ENCODE measurements at regions not wholly inside any gene's neighbourhood (a gene's known extent, or its start where the extent isn't known, plus 50 kb on each side); places are given as distances from the start of the nearest gene placed in this dataset.
"Not testable (repeated sequence)": the region's sequence is repeated elsewhere in the genome, so short reads cannot be mapped to it uniquely, and the experiment has no call there.

GRCh38 chr12:9543341-9543740, 64.4 kb downstream of the KLRB1 start:
- intact Hi-C loops (cut with DNase I, micrococcal nuclease); H3K9me3 Mint-ChIP-seq; H3K4me3 ChIP-seq (ENCODE audit: low read length); DNase-seq; H3K4me1 Mint-ChIP-seq (ENCODE audit: low read depth); ATAC-seq (ENCODE audit: poor library complexity); H3K27ac ChIP-seq (ENCODE audit: low read depth in 1 of 2, low read length in 2 of 2); H3K27ac Mint-ChIP-seq; H3K36me3 Mint-ChIP-seq (ENCODE audit: low read depth); H3K27me3 Mint-ChIP-seq; H3K4me1 ChIP-seq (ENCODE audit: insufficient read depth, low read length); H3K9me3 ChIP-seq (ENCODE audit: control insufficient read depth in 1 of 2, insufficient read depth in 1 of 2, low read length in 2 of 2); CTCF ChIA-PET; H3K27me3 ChIP-seq (ENCODE audit: control insufficient read depth in 1 of 2, insufficient read depth in 2 of 2, low read length in 2 of 2); H3K4me3 Mint-ChIP-seq; H3K36me3 ChIP-seq (ENCODE audit: insufficient read depth, low read length); POLR2A ChIA-PET: not testable (repeated sequence)

- CTCF ChIA-PET; H3K9me3 Mint-ChIP-seq; ATAC-seq (ENCODE audit: poor library complexity); H3K27ac Mint-ChIP-seq; H3K27me3 Mint-ChIP-seq; intact Hi-C loops (cut with DNase I, micrococcal nuclease); DNase-seq; H3K27me3 ChIP-seq (ENCODE audit: control insufficient read depth in 1 of 2, insufficient read depth in 2 of 2, low read length in 2 of 2); H3K4me1 ChIP-seq (ENCODE audit: insufficient read depth, low read length); H3K36me3 ChIP-seq (ENCODE audit: insufficient read depth, low read length); H3K36me3 Mint-ChIP-seq (ENCODE audit: low read depth); H3K27ac ChIP-seq (ENCODE audit: low read depth in 1 of 2, low read length in 2 of 2); H3K4me3 Mint-ChIP-seq; POLR2A ChIA-PET; H3K9me3 ChIP-seq (ENCODE audit: control insufficient read depth in 1 of 2, insufficient read depth in 1 of 2, low read length in 2 of 2); H3K4me3 ChIP-seq (ENCODE audit: low read length); H3K4me1 Mint-ChIP-seq (ENCODE audit: low read depth): not testable (repeated sequence)
Measured at GRCh38 chr12:9542827-9543226, 64.9 kb downstream of the KLRB1 start.

- H3K9me3 Mint-ChIP-seq; H3K36me3 Mint-ChIP-seq (ENCODE audit: low read depth); H3K27me3 ChIP-seq (ENCODE audit: control insufficient read depth in 1 of 2, insufficient read depth in 2 of 2, low read length in 2 of 2); H3K36me3 ChIP-seq (ENCODE audit: insufficient read depth, low read length); CTCF ChIA-PET; H3K4me1 ChIP-seq (ENCODE audit: insufficient read depth, low read length); DNase-seq; POLR2A ChIA-PET; H3K4me3 ChIP-seq (ENCODE audit: low read length); H3K4me3 Mint-ChIP-seq; H3K27me3 Mint-ChIP-seq; H3K9me3 ChIP-seq (ENCODE audit: control insufficient read depth in 1 of 2, insufficient read depth in 1 of 2, low read length in 2 of 2); intact Hi-C loops (cut with DNase I, micrococcal nuclease); ATAC-seq (ENCODE audit: poor library complexity); H3K27ac ChIP-seq (ENCODE audit: low read depth in 1 of 2, low read length in 2 of 2); H3K4me1 Mint-ChIP-seq (ENCODE audit: low read depth); H3K27ac Mint-ChIP-seq: not testable (repeated sequence)
Measured at GRCh38 chr12:9515925-9516324, 91.8 kb downstream of the KLRB1 start.

GRCh38 chr12:9512695-9513094, 95.0 kb downstream of the KLRB1 start:
- H3K4me1 Mint-ChIP-seq (ENCODE audit: low read depth), result peaks cover 12% of the 10 kb centered on the region
- H3K27me3 Mint-ChIP-seq; H3K4me1 ChIP-seq (ENCODE audit: insufficient read depth, low read length); H3K27ac ChIP-seq (ENCODE audit: low read depth in 1 of 2, low read length in 2 of 2); intact Hi-C loops (cut with DNase I, micrococcal nuclease); ATAC-seq (ENCODE audit: poor library complexity); H3K9me3 Mint-ChIP-seq; H3K9me3 ChIP-seq (ENCODE audit: control insufficient read depth in 1 of 2, insufficient read depth in 1 of 2, low read length in 2 of 2); H3K27ac Mint-ChIP-seq; H3K4me3 ChIP-seq (ENCODE audit: low read length); H3K36me3 Mint-ChIP-seq (ENCODE audit: low read depth); CTCF ChIA-PET; H3K4me3 Mint-ChIP-seq; H3K36me3 ChIP-seq (ENCODE audit: insufficient read depth, low read length); POLR2A ChIA-PET; H3K27me3 ChIP-seq (ENCODE audit: control insufficient read depth in 1 of 2, insufficient read depth in 2 of 2, low read length in 2 of 2); DNase-seq: not testable (repeated sequence)

GRCh38 chr12:9510392-9511011, 97.2 kb downstream of the KLRB1 start:
- H3K36me3 Mint-ChIP-seq (ENCODE audit: low read depth); H3K27me3 ChIP-seq (ENCODE audit: control insufficient read depth in 1 of 2, insufficient read depth in 2 of 2, low read length in 2 of 2); H3K9me3 Mint-ChIP-seq; H3K4me1 ChIP-seq (ENCODE audit: insufficient read depth, low read length); H3K9me3 ChIP-seq (ENCODE audit: control insufficient read depth in 1 of 2, insufficient read depth in 1 of 2, low read length in 2 of 2); intact Hi-C loops (cut with DNase I, micrococcal nuclease); POLR2A ChIA-PET; H3K27ac ChIP-seq (ENCODE audit: low read depth in 1 of 2, low read length in 2 of 2); H3K4me3 ChIP-seq (ENCODE audit: low read length); H3K36me3 ChIP-seq (ENCODE audit: insufficient read depth, low read length); CTCF ChIA-PET; H3K27me3 Mint-ChIP-seq; H3K4me3 Mint-ChIP-seq: not testable (repeated sequence)
- ATAC-seq (ENCODE audit: poor library complexity), result peak; percentile 74
- peak overlapping the region; percentile 45 for H3K27ac Mint-ChIP-seq
- DNase-seq, result peak in 2 of 14 experiments; percentile 4 to 5
- peaks cover 12% of the 10 kb centered on the region for H3K4me1 Mint-ChIP-seq (ENCODE audit: low read depth)

Measured in CD4-positive, alpha-beta T cell (primary cell).